HFFc6 (cell line): ENCODE measurements at regions not wholly inside any gene's neighbourhood (a gene's known extent, or its start where the extent isn't known, plus 50 kb on each side); places are given as distances from the start of the nearest gene placed in this dataset.

ENCODE experiments used
- DNase-seq: peaks from one replicate; pipeline ENCODE4 v3.0.0-alpha.2; 2018
- H3K27ac Mint-ChIP-seq: 2 replicates; pipeline ENCODE4 v1.8.0; 2020; ENCODE audit warnings: mild to moderate bottlenecking, mixed read lengths
- H3K27me3 Mint-ChIP-seq: 2 replicates; pipeline ENCODE4 v1.8.0; 2021; ENCODE audit warnings: mild to moderate bottlenecking, moderate library complexity, mixed read lengths; ENCODE audit not compliant: insufficient read depth
- H3K36me3 Mint-ChIP-seq: 2 replicates; pipeline ENCODE4 v1.8.0; 2021; ENCODE audit warnings: low read depth, mixed read lengths
- H3K4me1 Mint-ChIP-seq: 2 replicates; pipeline ENCODE4 v1.8.0; 2020; ENCODE audit warnings: low read depth, mixed read lengths
- H3K4me3 Mint-ChIP-seq: 2 replicates; pipeline ENCODE4 v1.8.0; 2020; ENCODE audit warnings: mild to moderate bottlenecking, moderate library complexity, mixed read lengths
- H3K9me3 Mint-ChIP-seq: 2 replicates; pipeline ENCODE4 v1.8.0; 2020; ENCODE audit warnings: mild to moderate bottlenecking, mixed read lengths
- TF ChIP-seq, protein P1 (sequence below): fragments of 200-600 bp; sonication (generic); IDR thresholded peaks from 2 replicates; pipeline ENCODE4 v1.5.0; 2021; ENCODE audit warnings: antibody characterized with exemption, mild to moderate bottlenecking

DNA sequence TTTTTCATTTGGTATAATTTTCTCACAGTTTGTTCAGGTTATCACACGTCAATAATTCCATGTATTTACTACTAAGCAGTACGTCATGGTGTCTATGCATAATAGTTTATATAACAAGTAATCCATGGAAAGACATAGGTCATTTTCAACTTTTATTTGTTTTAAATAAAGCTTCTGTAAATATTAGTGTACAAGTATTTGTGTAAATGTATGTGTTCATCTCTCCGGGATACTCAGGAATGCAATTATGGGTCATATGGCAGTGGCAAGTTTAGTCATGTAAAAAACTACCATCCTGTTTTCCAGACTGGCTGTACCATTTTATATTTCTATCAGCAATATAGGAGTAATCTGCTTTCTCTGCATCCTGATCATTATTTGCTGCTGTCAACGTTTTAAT lies 231.1 kb upstream of the ZNF804A start:
- no peak for DNase-seq
- H3K36me3 Mint-ChIP-seq: no peaks in the 10 kb centered on the region
- TF ChIP-seq, protein P1, sequence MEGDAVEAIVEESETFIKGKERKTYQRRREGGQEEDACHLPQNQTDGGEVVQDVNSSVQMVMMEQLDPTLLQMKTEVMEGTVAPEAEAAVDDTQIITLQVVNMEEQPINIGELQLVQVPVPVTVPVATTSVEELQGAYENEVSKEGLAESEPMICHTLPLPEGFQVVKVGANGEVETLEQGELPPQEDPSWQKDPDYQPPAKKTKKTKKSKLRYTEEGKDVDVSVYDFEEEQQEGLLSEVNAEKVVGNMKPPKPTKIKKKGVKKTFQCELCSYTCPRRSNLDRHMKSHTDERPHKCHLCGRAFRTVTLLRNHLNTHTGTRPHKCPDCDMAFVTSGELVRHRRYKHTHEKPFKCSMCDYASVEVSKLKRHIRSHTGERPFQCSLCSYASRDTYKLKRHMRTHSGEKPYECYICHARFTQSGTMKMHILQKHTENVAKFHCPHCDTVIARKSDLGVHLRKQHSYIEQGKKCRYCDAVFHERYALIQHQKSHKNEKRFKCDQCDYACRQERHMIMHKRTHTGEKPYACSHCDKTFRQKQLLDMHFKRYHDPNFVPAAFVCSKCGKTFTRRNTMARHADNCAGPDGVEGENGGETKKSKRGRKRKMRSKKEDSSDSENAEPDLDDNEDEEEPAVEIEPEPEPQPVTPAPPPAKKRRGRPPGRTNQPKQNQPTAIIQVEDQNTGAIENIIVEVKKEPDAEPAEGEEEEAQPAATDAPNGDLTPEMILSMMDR: no peak
- H3K27me3 Mint-ChIP-seq: no peaks in the 10 kb centered on the region
- no peaks in the 10 kb centered on the region for H3K4me1 Mint-ChIP-seq
- peaks cover 51% of the 10 kb centered on the region for H3K9me3 Mint-ChIP-seq
- H3K4me3 Mint-ChIP-seq: no peak overlapping the region
- H3K27ac Mint-ChIP-seq: no peak overlapping the region

DNA sequence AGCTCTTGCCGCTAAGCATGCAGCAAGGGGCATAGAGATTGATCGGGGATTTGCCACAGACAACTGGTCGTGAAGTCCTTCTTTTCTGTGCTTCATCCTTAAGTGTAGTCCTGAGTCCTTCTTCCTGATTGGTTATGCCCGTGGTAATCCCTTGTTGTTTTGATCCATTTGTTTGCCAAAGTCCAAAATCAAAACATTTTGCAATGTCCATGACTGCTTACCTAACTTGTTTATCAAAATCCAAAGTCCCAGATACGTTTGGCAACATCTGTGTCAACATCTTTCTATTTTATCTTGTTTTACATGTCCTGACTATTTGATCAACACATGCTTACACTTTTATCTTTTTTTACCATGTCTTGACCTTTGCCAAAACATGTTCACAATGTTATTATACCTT lies 229.0 kb upstream of the ZNF804A start:
- Mint-ChIP-seq H3K27me3 (no peaks in the 10 kb centered on the region), H3K4me3 (no peak overlapping the region), H3K36me3 (no peaks in the 10 kb centered on the region), H3K9me3 (peaks cover 44% of the 10 kb centered on the region), H3K4me1 (no peaks in the 10 kb centered on the region), H3K27ac (no peak overlapping the region)
- TF ChIP-seq, protein P1: no peak
- DNase-seq: no peak

- Mint-ChIP-seq H3K4me3 (no peak overlapping the region), H3K27ac (no peak overlapping the region), H3K27me3 (no peaks in the 10 kb centered on the region), H3K4me1 (no peaks in the 10 kb centered on the region), H3K36me3 (no peaks in the 10 kb centered on the region), H3K9me3 (peaks cover 48% of the 10 kb centered on the region)
- TF ChIP-seq, protein P1: no peak
- DNase-seq: no peak
These were observed 227.4 kb upstream of the ZNF804A start for GRCh38 chr2:184370954-184371353.

DNA sequence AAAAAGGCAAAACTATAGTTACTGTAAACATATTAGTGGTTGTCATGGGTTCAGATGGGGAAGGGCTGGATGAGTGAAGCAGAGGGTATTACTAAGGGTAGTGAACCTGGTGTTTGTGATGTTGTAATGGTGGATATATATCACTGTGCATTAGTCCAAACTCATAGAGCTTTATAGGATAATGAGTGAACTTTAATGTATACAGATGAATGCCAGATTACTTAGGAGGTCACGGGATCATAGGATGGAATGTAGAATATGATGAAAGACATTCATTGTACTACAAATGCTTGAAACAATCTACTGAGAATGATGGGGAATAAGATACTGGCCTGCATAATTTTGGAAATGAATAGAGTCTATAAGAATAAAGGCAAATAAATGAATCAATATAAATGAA lies 226.7 kb upstream of the ZNF804A start:
- Mint-ChIP-seq H3K36me3 (no peaks in the 10 kb centered on the region), H3K9me3 (peaks cover 51% of the 10 kb centered on the region), H3K4me3 (no peak overlapping the region), H3K27me3 (no peaks in the 10 kb centered on the region), H3K4me1 (no peaks in the 10 kb centered on the region), H3K27ac (no peak overlapping the region)
- DNase-seq: no peak
- TF ChIP-seq, protein P1: no peak

- Mint-ChIP-seq H3K9me3 (peaks cover 55% of the 10 kb centered on the region), H3K4me1 (no peaks in the 10 kb centered on the region), H3K27ac (no peak overlapping the region), H3K36me3 (no peaks in the 10 kb centered on the region), H3K27me3 (no peaks in the 10 kb centered on the region), H3K4me3 (no peak overlapping the region)
- DNase-seq: no peak
- TF ChIP-seq, protein P1: no peak
These were observed 225.8 kb upstream of the ZNF804A start for GRCh38 chr2:184372484-184372883.

- Mint-ChIP-seq H3K4me1 (no peaks in the 10 kb centered on the region), H3K9me3 (peaks cover 5% of the 10 kb centered on the region; the same call in 1 of the 2 replicates), H3K36me3 (no peaks in the 10 kb centered on the region), H3K27me3 (no peaks in the 10 kb centered on the region; the same call in 1 of the 2 replicates), H3K27ac (no peak overlapping the region), H3K4me3 (no peak overlapping the region)
- TF ChIP-seq, protein P1: no peak
- no peak for DNase-seq
These were observed 203.7 kb upstream of the ZNF804A start for GRCh38 chr2:184394642-184395041.
